Caco-2 (cell line): ENCODE measurements at regions not wholly inside any gene's neighbourhood (a gene's known extent, or its start where the extent isn't known, plus 50 kb on each side); places are given as distances from the start of the nearest gene placed in this dataset.

ENCODE experiments used
- BruUV-seq: library from RNA; stranded (reverse); fragments of 400-500 nt; replicated peaks from 2 replicates; lab custom pipeline; 2021; lab: Mats Ljungman, UMichigan
- CTCF ChIA-PET: fragments of 300-600 bp; sonication (Branson Sonifier 250); formaldehyde crosslinking; loops from one replicate; lab custom pipeline; 2022; ENCODE audit warnings: antibody characterized with exemption; lab: Charles Lee
- POLR2A ChIA-PET: fragments of 300-600 bp; sonication (Branson Sonifier 250); formaldehyde crosslinking; loops from one replicate; lab custom pipeline; 2022; ENCODE audit warnings: antibody characterized with exemption; lab: Charles Lee
- DNase-seq, 2 experiments: peaks; one replicate each; pipeline versions ENCODE4 v3.0.0 to v3.0.0-alpha.2; 2020 to 2022
- H3K27me3 ChIP-seq: replicated peaks from 2 replicates; pipeline ENCODE4 v1.6.0; 2011; ENCODE audit warnings: low read length; ENCODE audit not compliant: control insufficient read depth, insufficient read depth
- H3K36me3 ChIP-seq: 2 replicates; pipeline ENCODE4 v1.5.1; 2011; ENCODE audit warnings: low read length; ENCODE audit not compliant: control insufficient read depth, insufficient read depth
- H3K4me1 ChIP-seq: fragments of 250-450 bp; sonication (Bioruptor Pico); 2 replicates; pipeline ENCODE4 v1.5.1; 2020; ENCODE audit warnings: mild to moderate bottlenecking
- H3K4me3 ChIP-seq: 2 replicates; pipeline ENCODE4 v1.5.1; 2011; ENCODE audit warnings: low read depth, mild to moderate bottlenecking, control low read depth, low read length
- H3K9me3 ChIP-seq: fragments of 250-450 bp; sonication (Bioruptor Pico); 2 replicates; pipeline ENCODE4 v1.5.1; 2020; ENCODE audit warnings: mild to moderate bottlenecking, moderate library complexity
- H3K27ac Mint-ChIP-seq: one replicate; pipeline ENCODE4 v1.8.0; 2022; ENCODE audit warnings: mixed read lengths; ENCODE audit not compliant: unreplicated experiment
- H3K27me3 Mint-ChIP-seq: one replicate; pipeline ENCODE4 v1.8.0; 2022; ENCODE audit warnings: mixed read lengths; ENCODE audit not compliant: insufficient read depth, unreplicated experiment
- H3K36me3 Mint-ChIP-seq: one replicate; pipeline ENCODE4 v1.8.0; 2022; ENCODE audit warnings: mild to moderate bottlenecking, mixed read lengths; ENCODE audit not compliant: insufficient read depth, unreplicated experiment
- H3K4me1 Mint-ChIP-seq: one replicate; pipeline ENCODE4 v1.8.0; 2022; ENCODE audit warnings: low read depth, mixed read lengths; ENCODE audit not compliant: unreplicated experiment
- H3K4me3 Mint-ChIP-seq: one replicate; pipeline ENCODE4 v1.8.0; 2022; ENCODE audit warnings: mild to moderate bottlenecking, moderate library complexity, mixed read lengths; ENCODE audit not compliant: unreplicated experiment
- H3K9me3 Mint-ChIP-seq: one replicate; pipeline ENCODE4 v1.8.0; 2022; ENCODE audit warnings: mixed read lengths; ENCODE audit not compliant: unreplicated experiment
- intact Hi-C: fragments of 100-400 bp; cut with micrococcal nuclease; formaldehyde crosslinking; loops from one replicate; pipeline ENCODE4 v1.10.0; 2022; ENCODE audit not compliant: unreplicated experiment
- TF ChIP-seq, protein P1 (sequence below), 2 experiments: fragments of 200-600 bp in 1 of 2; IDR thresholded peaks; 1 replicate in 1 of 2; 2 replicates in 1 of 2; pipeline versions ENCODE4 v1.5.1 to v1.8.0; 2011 to 2022; ENCODE audit warnings: antibody characterized with exemption in 1 of 2, control low read depth in 1 of 2, inconsistent platforms in 1 of 2, low read depth in 1 of 2, low read length in 1 of 2, mild to moderate bottlenecking in 1 of 2, moderate library complexity in 1 of 2; ENCODE audit not compliant: insufficient read depth in 1 of 2, severe bottlenecking in 1 of 2, unreplicated experiment in 1 of 2

DNA sequence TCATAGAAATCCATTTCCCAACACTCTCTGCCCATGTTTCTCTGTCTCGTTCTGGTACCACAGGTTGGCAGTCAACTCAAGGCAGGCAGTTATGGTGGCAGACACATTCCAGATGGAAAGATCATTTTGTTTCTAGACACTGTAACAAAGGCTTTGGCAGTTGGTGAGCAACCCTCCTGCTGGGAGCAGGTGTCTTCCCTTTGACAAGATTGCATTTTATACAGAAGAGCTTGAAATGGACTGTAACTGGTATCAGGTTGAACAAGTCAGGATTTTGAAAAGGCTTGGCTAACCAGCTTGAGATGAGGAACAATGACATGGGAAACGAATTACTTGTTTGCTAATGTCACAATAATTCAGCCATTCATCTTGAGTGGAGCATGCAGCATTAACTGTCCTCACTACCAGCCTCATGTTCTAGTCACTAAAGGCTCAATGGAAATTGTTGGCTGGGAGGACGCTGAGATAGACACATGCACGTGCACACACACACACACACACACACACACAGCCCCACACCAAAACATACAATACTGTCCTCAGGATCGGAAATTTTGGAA is 170.0 kb downstream of the SEMA6D start:
- no peak overlapping the region for H3K27ac Mint-ChIP-seq
- peaks cover 17% of the 10 kb centered on the region for H3K27me3 Mint-ChIP-seq

GRCh38 chr15:47888385-47889100 is 171.2 kb downstream of the SEMA6D start:
- ChIA-PET POLR2A (no interaction called here), CTCF (no interaction called here)
- DNase-seq, result no peak
- BruUV-seq, result no TSS peak
- Mint-ChIP-seq H3K4me3 (no peak overlapping the region), H3K27me3 (peaks cover 20% of the 10 kb centered on the region), H3K9me3 (no peaks in the 10 kb centered on the region), H3K4me1 (no peaks in the 10 kb centered on the region), H3K27ac (no peak overlapping the region), H3K36me3 (no peaks in the 10 kb centered on the region)
- H3K27me3 ChIP-seq, result no peaks in the 10 kb centered on the region
- TF ChIP-seq, protein P1, sequence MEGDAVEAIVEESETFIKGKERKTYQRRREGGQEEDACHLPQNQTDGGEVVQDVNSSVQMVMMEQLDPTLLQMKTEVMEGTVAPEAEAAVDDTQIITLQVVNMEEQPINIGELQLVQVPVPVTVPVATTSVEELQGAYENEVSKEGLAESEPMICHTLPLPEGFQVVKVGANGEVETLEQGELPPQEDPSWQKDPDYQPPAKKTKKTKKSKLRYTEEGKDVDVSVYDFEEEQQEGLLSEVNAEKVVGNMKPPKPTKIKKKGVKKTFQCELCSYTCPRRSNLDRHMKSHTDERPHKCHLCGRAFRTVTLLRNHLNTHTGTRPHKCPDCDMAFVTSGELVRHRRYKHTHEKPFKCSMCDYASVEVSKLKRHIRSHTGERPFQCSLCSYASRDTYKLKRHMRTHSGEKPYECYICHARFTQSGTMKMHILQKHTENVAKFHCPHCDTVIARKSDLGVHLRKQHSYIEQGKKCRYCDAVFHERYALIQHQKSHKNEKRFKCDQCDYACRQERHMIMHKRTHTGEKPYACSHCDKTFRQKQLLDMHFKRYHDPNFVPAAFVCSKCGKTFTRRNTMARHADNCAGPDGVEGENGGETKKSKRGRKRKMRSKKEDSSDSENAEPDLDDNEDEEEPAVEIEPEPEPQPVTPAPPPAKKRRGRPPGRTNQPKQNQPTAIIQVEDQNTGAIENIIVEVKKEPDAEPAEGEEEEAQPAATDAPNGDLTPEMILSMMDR (IDR thresholded peaks at IDR 0.05; ENCODE audit: insufficient read depth in 1 of 2, low read depth in 1 of 2, low read length in 1 of 2, severe bottlenecking in 1 of 2, unreplicated experiment in 1 of 2), result no peak
- H3K4me1 ChIP-seq, result no peaks in the 10 kb centered on the region
- no peaks in the 10 kb centered on the region for H3K36me3 ChIP-seq
- no peak overlapping the region for H3K4me3 ChIP-seq
- no peaks in the 10 kb centered on the region for H3K9me3 ChIP-seq
- intact Hi-C loops, result no loop called here

More for the DNA sequence above, 170.0 kb downstream of the SEMA6D start:
- TF ChIP-seq, protein P1 (IDR thresholded peaks at IDR 0.05; ENCODE audit: insufficient read depth in 1 of 2, low read depth in 1 of 2, low read length in 1 of 2, severe bottlenecking in 1 of 2, unreplicated experiment in 1 of 2), result no peak
- H3K4me3 ChIP-seq, result no peak overlapping the region
- Mint-ChIP-seq H3K4me1 (no peaks in the 10 kb centered on the region), H3K36me3 (no peaks in the 10 kb centered on the region), H3K9me3 (no peaks in the 10 kb centered on the region), H3K4me3 (no peak overlapping the region)
- no peaks in the 10 kb centered on the region for H3K36me3 ChIP-seq
- intact Hi-C loops, result no loop called here
- BruUV-seq, result no TSS peak
- no peaks in the 10 kb centered on the region for H3K27me3 ChIP-seq
- H3K4me1 ChIP-seq, result no peaks in the 10 kb centered on the region
- H3K9me3 ChIP-seq, result no peaks in the 10 kb centered on the region
- POLR2A ChIA-PET, result no interaction called here
- DNase-seq, result no peak
- CTCF ChIA-PET, result no interaction called here

GRCh38 chr15:47890397-47891150 is 173.3 kb downstream of the SEMA6D start:
- TF ChIP-seq, protein P1 (IDR thresholded peaks at IDR 0.05; ENCODE audit: insufficient read depth in 1 of 2, low read depth in 1 of 2, low read length in 1 of 2, severe bottlenecking in 1 of 2, unreplicated experiment in 1 of 2), result no peak
- Mint-ChIP-seq H3K9me3 (no peaks in the 10 kb centered on the region), H3K4me3 (no peak overlapping the region), H3K4me1 (no peaks in the 10 kb centered on the region), H3K27ac (no peak overlapping the region), H3K27me3 (peaks cover 14% of the 10 kb centered on the region), H3K36me3 (no peaks in the 10 kb centered on the region)
- H3K9me3 ChIP-seq, result no peaks in the 10 kb centered on the region
- H3K4me1 ChIP-seq, result no peaks in the 10 kb centered on the region
- POLR2A ChIA-PET, result no interaction called here
- intact Hi-C loops, result no loop called here
- BruUV-seq, result no TSS peak
- H3K4me3 ChIP-seq, result no peak overlapping the region
- H3K36me3 ChIP-seq, result no peaks in the 10 kb centered on the region
- DNase-seq, result no peak
- no peaks in the 10 kb centered on the region for H3K27me3 ChIP-seq
- CTCF ChIA-PET, result interaction anchor here (0.6 kb wide), 1 partner anchor 13 kb away, joined by 4 read pairs; no protein-coding TSS in a partner anchor
